K562 (cell line): ENCODE measurements at regions not wholly inside any gene's neighbourhood (a gene's known extent, or its start where the extent isn't known, plus 50 kb on each side); places are given as distances from the start of the nearest gene placed in this dataset.

ENCODE experiments used
- BCLAF1 ChIP-seq, 2 experiments: fragments of 450-650 bp in 1 of 2; IDR thresholded peaks; 2 replicates each; pipeline ENCODE4 v1.6.1; 2011 to 2017; ENCODE audit warnings: low read depth in 2 of 2, antibody characterized with exemption in 1 of 2, borderline replicate concordance in 1 of 2, low read length in 1 of 2, mild to moderate bottlenecking in 1 of 2, mixed read lengths in 1 of 2; ENCODE audit not compliant: control insufficient read depth in 1 of 2
- MYNN ChIP-seq, 2 experiments: sonication (generic); formaldehyde crosslinking in 1 of 2; IDR thresholded peaks; 2 replicates each; pipeline versions ENCODE4 v1.5.0 to v1.6.1; 2016 to 2020; ENCODE audit warnings: antibody characterized with exemption in 1 of 2, missing genetic modification reagents in 1 of 2
- POLR2AphosphoS5 ChIP-seq: IDR thresholded peaks from 2 replicates; pipeline ENCODE4 v1.6.1; 2011; ENCODE audit warnings: mild to moderate bottlenecking, low read depth, low read length, moderate library complexity; ENCODE audit not compliant: control insufficient read depth, insufficient read depth
- SMAD2 ChIP-seq: fragments of 150-350 bp; IDR thresholded peaks from 2 replicates; pipeline ENCODE4 v1.6.1; 2014; ENCODE audit warnings: low read depth, mild to moderate bottlenecking, low read length
- SRF ChIP-seq, 2 experiments: fragments of 250-450, 450-650 bp in 1 of 2; sonication (Bioruptor Pico) in 1 of 2; sonication (generic) in 1 of 2; formaldehyde crosslinking; IDR thresholded peaks; 2 replicates each; pipeline versions ENCODE4 v1.5.0 to v1.5.1; 2020 to 2022; ENCODE audit warnings: mild to moderate bottlenecking in 1 of 2, missing genetic modification reagents in 1 of 2
- TEAD4 ChIP-seq, 2 experiments: sonication (generic) in 1 of 2; formaldehyde crosslinking in 1 of 2; IDR thresholded peaks; 2 replicates each; pipeline versions ENCODE4 v1.6.1 to v1.8.0; 2012 to 2022; ENCODE audit warnings: borderline replicate concordance in 1 of 2, inconsistent platforms in 1 of 2, low read length in 1 of 2, mild to moderate bottlenecking in 1 of 2, missing genetic modification reagents in 1 of 2
- TOE1 ChIP-seq, 2 experiments: fragments of 450-650 bp in 1 of 2; sonication (generic) in 1 of 2; formaldehyde crosslinking in 1 of 2; IDR thresholded peaks; 2 replicates each; pipeline versions ENCODE4 v1.7.1 to v1.8.0; 2016 to 2022; ENCODE audit warnings: borderline replicate concordance in 2 of 2, mild to moderate bottlenecking in 2 of 2, antibody characterized with exemption in 1 of 2, inconsistent platforms in 1 of 2, low read depth in 1 of 2, missing genetic modification reagents in 1 of 2, moderate library complexity in 1 of 2
- ZFX ChIP-seq: sonication (generic); formaldehyde crosslinking; IDR thresholded peaks from 2 replicates; pipeline ENCODE4 v1.8.0; 2022; ENCODE audit warnings: mild to moderate bottlenecking, missing genetic modification reagents, moderate library complexity
- ZNF274 ChIP-seq: IDR thresholded peaks from 2 replicates; pipeline ENCODE4 v1.6.1; 2011; ENCODE audit warnings: low read depth, mild to moderate bottlenecking, low read length, moderate library complexity, borderline replicate concordance
- ZNF408 ChIP-seq: fragments of 250-450 bp; sonication (Bioruptor Pico); IDR thresholded peaks from 2 replicates; pipeline ENCODE4 v1.4.0; 2020; ENCODE audit warnings: low read depth, mild to moderate bottlenecking, moderate library complexity

- TF ChIP-seq TOE1 (IDR thresholded peaks at IDR 0.05; ENCODE audit: borderline replicate concordance) (no peak), TOE1 (CRISPR knock-in tag; IDR thresholded peaks at IDR 0.05; ENCODE audit: borderline replicate concordance, low read depth) (no peak), BCLAF1 (IDR thresholded peaks at IDR 0.05; ENCODE audit: borderline replicate concordance in 1 of 2, control insufficient read depth in 1 of 2, low read depth in 2 of 2, low read length in 1 of 2) (no peak), MYNN (IDR thresholded peaks at IDR 0.05) (no peak), MYNN (CRISPR knock-in tag; IDR thresholded peaks at IDR 0.05) (no peak), POLR2AphosphoS5 (no peak), ZNF408 (no peak), ZFX (CRISPR knock-in tag) (no peak), SMAD2 (no peak), ZNF274 (no peak), SRF (CRISPR knock-in tag; IDR thresholded peaks at IDR 0.05) (no peak), TEAD4 (IDR thresholded peaks at IDR 0.05; ENCODE audit: low read length) (no peak), TEAD4 (CRISPR knock-in tag; IDR thresholded peaks at IDR 0.05; ENCODE audit: borderline replicate concordance) (no peak)
Observed at GRCh38 chr14:51512316-51512715, 139.4 kb upstream of the FRMD6 start.
